Fibroblast of pulmonary artery (primary cell): ENCODE measurements at regions not wholly inside any gene's neighbourhood (a gene's known extent, or its start where the extent isn't known, plus 50 kb on each side); places are given as distances from the start of the nearest gene placed in this dataset.

Experiments
- DNase-seq: peaks from one replicate; pipeline ENCODE4 v3.0.0-alpha.2; 2010; ENCODE audit warnings: low read depth
- H3K4me3 ChIP-seq: replicated peaks from 2 replicates; pipeline ENCODE4 v1.5.1; 2011; ENCODE audit warnings: low read depth, mild to moderate bottlenecking, control low read depth, low read length, moderate library complexity
- TF ChIP-seq, protein P1 (sequence below): IDR thresholded peaks from 2 replicates; pipeline ENCODE4 v1.5.1; 2011; ENCODE audit warnings: mild to moderate bottlenecking, control low read depth, low read length, inconsistent platforms; ENCODE audit errors: missing control alignments

DNA sequence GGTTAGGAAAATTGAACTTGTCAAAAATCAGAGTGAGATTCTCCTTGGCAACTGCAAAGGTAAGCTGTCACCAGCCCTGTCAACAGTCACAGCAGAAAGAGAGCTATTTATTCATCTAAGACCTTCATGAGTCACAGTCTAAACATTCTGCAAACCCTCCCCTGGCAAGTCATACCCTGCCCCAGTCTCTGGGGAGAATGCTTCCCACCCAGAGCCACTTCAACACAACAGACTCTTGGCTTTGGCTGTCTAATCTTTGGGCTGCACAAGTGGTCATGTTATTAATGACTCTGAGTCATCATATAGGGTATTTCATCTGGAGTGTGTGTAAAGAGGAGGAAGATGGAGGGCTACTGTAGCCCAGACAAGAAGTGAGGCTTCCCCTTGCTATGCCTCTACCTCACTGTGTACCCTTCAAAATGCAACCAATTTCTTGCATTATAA, 153.4 kb downstream of the CCDC34 start:
- no peak overlapping the region for H3K4me3 ChIP-seq
- TF ChIP-seq, protein P1, sequence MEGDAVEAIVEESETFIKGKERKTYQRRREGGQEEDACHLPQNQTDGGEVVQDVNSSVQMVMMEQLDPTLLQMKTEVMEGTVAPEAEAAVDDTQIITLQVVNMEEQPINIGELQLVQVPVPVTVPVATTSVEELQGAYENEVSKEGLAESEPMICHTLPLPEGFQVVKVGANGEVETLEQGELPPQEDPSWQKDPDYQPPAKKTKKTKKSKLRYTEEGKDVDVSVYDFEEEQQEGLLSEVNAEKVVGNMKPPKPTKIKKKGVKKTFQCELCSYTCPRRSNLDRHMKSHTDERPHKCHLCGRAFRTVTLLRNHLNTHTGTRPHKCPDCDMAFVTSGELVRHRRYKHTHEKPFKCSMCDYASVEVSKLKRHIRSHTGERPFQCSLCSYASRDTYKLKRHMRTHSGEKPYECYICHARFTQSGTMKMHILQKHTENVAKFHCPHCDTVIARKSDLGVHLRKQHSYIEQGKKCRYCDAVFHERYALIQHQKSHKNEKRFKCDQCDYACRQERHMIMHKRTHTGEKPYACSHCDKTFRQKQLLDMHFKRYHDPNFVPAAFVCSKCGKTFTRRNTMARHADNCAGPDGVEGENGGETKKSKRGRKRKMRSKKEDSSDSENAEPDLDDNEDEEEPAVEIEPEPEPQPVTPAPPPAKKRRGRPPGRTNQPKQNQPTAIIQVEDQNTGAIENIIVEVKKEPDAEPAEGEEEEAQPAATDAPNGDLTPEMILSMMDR: no peak
- DNase-seq: peak; percentile 92

GRCh38 chr11:27208846-27209245, 154.2 kb downstream of the CCDC34 start:
- DNase-seq: no peak
- TF ChIP-seq, protein P1: no peak

DNA sequence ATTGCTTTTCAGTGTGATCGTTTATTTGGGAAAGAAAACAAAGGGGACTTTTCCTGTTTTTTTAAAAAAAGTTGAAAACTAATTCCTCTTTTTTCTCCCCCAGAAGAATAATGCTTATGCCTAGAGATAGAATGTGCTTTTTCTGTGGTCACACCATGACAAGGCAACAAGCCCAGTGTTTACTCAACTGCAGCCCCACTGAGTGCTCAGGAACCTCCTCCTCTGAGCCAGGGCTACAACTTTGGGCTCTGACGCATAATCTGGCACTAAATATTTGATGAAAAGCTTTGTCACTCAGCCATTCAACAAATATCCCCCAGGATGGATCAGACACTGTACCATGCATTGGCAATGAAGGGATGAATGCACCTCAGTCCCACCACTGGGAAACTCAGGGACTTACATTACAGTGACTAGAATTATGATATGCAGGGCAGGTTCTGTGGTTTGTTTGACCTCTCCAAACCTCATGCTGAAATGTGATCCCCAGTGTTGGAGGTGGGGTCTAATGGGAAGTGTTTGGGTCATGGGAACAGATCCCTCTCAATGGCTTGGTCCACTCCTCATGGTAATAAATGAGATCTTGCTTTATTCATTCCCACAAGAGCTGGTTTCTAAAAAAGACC, 155.9 kb downstream of the CCDC34 start:
- TF ChIP-seq, protein P1: no peak
- H3K4me3 ChIP-seq: no peak overlapping the region
- no peak for DNase-seq

More at GRCh38 chr11:27208846-27209245, 154.2 kb downstream of the CCDC34 start:
- H3K4me3 ChIP-seq: no peak overlapping the region

GRCh38 chr11:27205779-27206570, 157.0 kb downstream of the CCDC34 start:
- H3K4me3 ChIP-seq: no peak overlapping the region
- TF ChIP-seq, protein P1: no peak
- no peak for DNase-seq

DNA sequence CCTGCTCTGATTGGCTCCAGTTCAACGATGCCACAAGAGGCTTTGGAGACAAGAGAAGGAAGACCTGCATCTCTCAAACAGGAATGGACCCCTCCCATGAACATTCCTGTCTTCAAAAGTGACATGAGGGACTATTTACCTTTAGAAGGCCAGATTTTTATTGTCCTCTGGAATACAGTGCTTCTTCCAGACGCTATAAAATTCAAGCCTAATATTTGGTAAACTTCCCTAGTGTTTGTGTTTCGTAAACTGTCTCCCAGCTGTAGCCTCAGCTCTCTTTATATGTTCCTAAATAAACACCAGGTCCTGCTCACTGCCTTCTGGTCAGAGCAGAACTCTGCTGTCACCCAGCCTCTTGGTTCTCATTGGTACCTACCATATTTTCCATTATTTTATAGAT, 157.8 kb downstream of the CCDC34 start:
- H3K4me3 ChIP-seq: no peak overlapping the region
- TF ChIP-seq, protein P1: no peak
- no peak for DNase-seq

DNA sequence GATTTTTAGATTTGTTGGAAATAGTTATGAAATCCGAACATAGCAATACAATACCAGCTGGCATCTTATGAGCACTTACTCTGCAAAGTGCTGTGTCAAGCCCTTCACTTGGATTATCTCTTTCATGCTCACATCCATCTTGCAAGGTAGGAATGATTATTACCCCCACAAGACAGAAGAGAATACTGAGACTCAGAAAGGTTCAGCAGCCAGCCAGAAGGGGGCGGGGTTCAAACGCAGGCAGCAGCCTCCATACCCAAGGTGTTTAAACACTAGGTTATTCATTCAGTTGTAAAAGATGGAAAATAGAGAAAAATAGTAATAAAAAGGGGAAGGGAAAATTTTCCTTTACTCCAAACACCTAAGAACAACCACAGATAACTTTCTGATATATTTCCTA, 158.5 kb downstream of the CCDC34 start:
- TF ChIP-seq, protein P1: peak; percentile 25
- H3K4me3 ChIP-seq: no peak overlapping the region
- no peak for DNase-seq
